ENCODE measurements at regions not wholly inside any gene's neighbourhood (a gene's known extent, or its start where the extent isn't known, plus 50 kb on each side); places are given as distances from the start of the nearest gene placed in this dataset.

DNA sequence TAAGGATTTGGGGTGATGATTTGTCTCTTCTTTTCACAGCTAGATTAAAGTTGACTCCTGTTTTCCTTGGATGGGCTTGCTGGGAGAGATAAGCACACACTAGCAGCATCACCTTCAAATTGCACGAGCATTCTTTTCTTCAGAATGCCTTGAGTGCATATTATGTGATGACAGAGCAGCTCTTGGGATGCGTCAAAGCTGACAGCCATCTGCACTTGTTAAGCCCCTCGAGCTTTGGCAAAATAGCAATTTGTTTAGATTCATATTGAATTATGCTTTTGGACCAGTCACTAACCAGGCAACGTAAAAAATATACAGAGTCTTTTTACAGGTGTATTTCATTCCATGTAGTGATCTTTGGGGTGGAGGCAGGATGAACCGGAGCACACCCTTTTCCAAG, 407.0 kb downstream of the FUT8 start:
- TF ChIP-seq, protein P1, sequence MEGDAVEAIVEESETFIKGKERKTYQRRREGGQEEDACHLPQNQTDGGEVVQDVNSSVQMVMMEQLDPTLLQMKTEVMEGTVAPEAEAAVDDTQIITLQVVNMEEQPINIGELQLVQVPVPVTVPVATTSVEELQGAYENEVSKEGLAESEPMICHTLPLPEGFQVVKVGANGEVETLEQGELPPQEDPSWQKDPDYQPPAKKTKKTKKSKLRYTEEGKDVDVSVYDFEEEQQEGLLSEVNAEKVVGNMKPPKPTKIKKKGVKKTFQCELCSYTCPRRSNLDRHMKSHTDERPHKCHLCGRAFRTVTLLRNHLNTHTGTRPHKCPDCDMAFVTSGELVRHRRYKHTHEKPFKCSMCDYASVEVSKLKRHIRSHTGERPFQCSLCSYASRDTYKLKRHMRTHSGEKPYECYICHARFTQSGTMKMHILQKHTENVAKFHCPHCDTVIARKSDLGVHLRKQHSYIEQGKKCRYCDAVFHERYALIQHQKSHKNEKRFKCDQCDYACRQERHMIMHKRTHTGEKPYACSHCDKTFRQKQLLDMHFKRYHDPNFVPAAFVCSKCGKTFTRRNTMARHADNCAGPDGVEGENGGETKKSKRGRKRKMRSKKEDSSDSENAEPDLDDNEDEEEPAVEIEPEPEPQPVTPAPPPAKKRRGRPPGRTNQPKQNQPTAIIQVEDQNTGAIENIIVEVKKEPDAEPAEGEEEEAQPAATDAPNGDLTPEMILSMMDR (conservative IDR thresholded peaks at IDR 0.05), result no peak
- no peak for TF ChIP-seq ZFX (IDR thresholded peaks at IDR 0.05)
